ENCODE measurements at regions not wholly inside any gene's neighbourhood (a gene's known extent, or its start where the extent isn't known, plus 50 kb on each side); places are given as distances from the start of the nearest gene placed in this dataset.

GRCh38 chr20:50309764-50310672 lies 119.4 kb downstream of the CEBPB start:
- no peak overlapping the region for H3K4me3 ChIP-seq (ENCODE audit: low read depth, low read length)
- no peak for TF ChIP-seq CTCF (conservative IDR thresholded peaks at IDR 0.05; ENCODE audit: low read depth, low read length)
- DNase-seq (ENCODE audit: low read depth): no peak

- H3K4me3 ChIP-seq (ENCODE audit: low read depth, low read length): no peak overlapping the region
- no peak for DNase-seq (ENCODE audit: low read depth)
- no peak for TF ChIP-seq CTCF (conservative IDR thresholded peaks at IDR 0.05; ENCODE audit: low read depth, low read length)
Observed at GRCh38 chr20:50310673-50311051, 120.0 kb downstream of the CEBPB start.

- H3K4me3 ChIP-seq (ENCODE audit: low read depth, low read length): no peak overlapping the region
- no peak for DNase-seq (ENCODE audit: low read depth)
- no peak for TF ChIP-seq CTCF (conservative IDR thresholded peaks at IDR 0.05; ENCODE audit: low read depth, low read length)
Observed at GRCh38 chr20:50311308-50312001, 120.8 kb downstream of the CEBPB start.

GRCh38 chr20:50312002-50312681 lies 121.5 kb downstream of the CEBPB start:
- H3K4me3 ChIP-seq (ENCODE audit: low read depth, low read length): no peak overlapping the region
- DNase-seq (ENCODE audit: low read depth): no peak
- TF ChIP-seq CTCF (conservative IDR thresholded peaks at IDR 0.05; ENCODE audit: low read depth, low read length): no peak

- TF ChIP-seq CTCF (conservative IDR thresholded peaks at IDR 0.05; ENCODE audit: low read depth, low read length): no peak
- no peak overlapping the region for H3K4me3 ChIP-seq (ENCODE audit: low read depth, low read length)
- DNase-seq (ENCODE audit: low read depth): no peak
Observed at GRCh38 chr20:50312682-50313521, 122.3 kb downstream of the CEBPB start.

GRCh38 chr20:50313522-50313820 lies 122.8 kb downstream of the CEBPB start:
- no peak for DNase-seq (ENCODE audit: low read depth)
- no peak overlapping the region for H3K4me3 ChIP-seq (ENCODE audit: low read depth, low read length)
- TF ChIP-seq CTCF (conservative IDR thresholded peaks at IDR 0.05; ENCODE audit: low read depth, low read length): no peak
